DOHH2 (cell line): ENCODE measurements at regions not wholly inside any gene's neighbourhood (a gene's known extent, or its start where the extent isn't known, plus 50 kb on each side); places are given as distances from the start of the nearest gene placed in this dataset.

ENCODE experiments used
- H3F3A ChIP-seq: fragments of 200-600 bp; sonication (generic), shearing (Covaris generic); 2 replicates; pipeline ENCODE4 v1.6.0; 2016; ENCODE audit warnings: antibody characterized with exemption, mild to moderate bottlenecking; ENCODE audit not compliant: control insufficient read depth, insufficient read depth
- H3K27ac ChIP-seq: fragments of 200-600 bp; sonication (generic); 2 replicates; pipeline ENCODE4 v1.5.1; 2014; ENCODE audit warnings: low read depth, mild to moderate bottlenecking, low read length, moderate library complexity
- H3K27me3 ChIP-seq: fragments of 200-600 bp; sonication (generic); 2 replicates; pipeline ENCODE4 v1.6.1; 2014; ENCODE audit warnings: mild to moderate bottlenecking, low read length, mixed read lengths; ENCODE audit not compliant: control insufficient read depth
- H3K36me3 ChIP-seq: fragments of 200-600 bp; sonication (generic); 2 replicates; pipeline ENCODE4 v1.6.1; 2014; ENCODE audit warnings: mild to moderate bottlenecking, low read length, moderate library complexity, mixed read lengths; ENCODE audit not compliant: control insufficient read depth
- H3K4me1 ChIP-seq: fragments of 200-600 bp; sonication (generic); 2 replicates; pipeline ENCODE4 v1.6.1; 2014; ENCODE audit warnings: mild to moderate bottlenecking, low read length, mixed read lengths; ENCODE audit not compliant: control insufficient read depth
- H3K4me2 ChIP-seq: fragments of 200-600 bp; sonication (generic); 2 replicates; pipeline ENCODE4 v1.6.0; 2014; ENCODE audit warnings: mild to moderate bottlenecking, low read length, moderate library complexity
- H3K4me3 ChIP-seq: fragments of 200-600 bp; sonication (generic); 2 replicates; pipeline ENCODE4 v1.5.1; 2014; ENCODE audit warnings: mild to moderate bottlenecking, low read length, mixed read lengths
- H3K79me2 ChIP-seq: fragments of 200-600 bp; sonication (generic); 2 replicates; pipeline ENCODE4 v1.6.1; 2014; ENCODE audit warnings: mild to moderate bottlenecking, low read length, mixed read lengths; ENCODE audit not compliant: control insufficient read depth
- H3K9me2 ChIP-seq: fragments of 200-600 bp; sonication (generic); replicated peaks from 2 replicates; pipeline ENCODE4 v1.6.1; 2014; ENCODE audit warnings: mild to moderate bottlenecking, low read length, mixed read lengths; ENCODE audit not compliant: control insufficient read depth
- H3K9me3 ChIP-seq: fragments of 200-600 bp; sonication (generic); 2 replicates; pipeline ENCODE4 v1.6.1; 2014; ENCODE audit warnings: antibody characterized with exemption, low read length, mixed read lengths; ENCODE audit not compliant: control insufficient read depth, insufficient read depth
- H4K20me1 ChIP-seq: fragments of 200-600 bp; sonication (generic); 2 replicates; pipeline ENCODE4 v1.6.0; 2014; ENCODE audit warnings: low read depth, mild to moderate bottlenecking, antibody characterized with exemption, low read length, moderate library complexity; ENCODE audit not compliant: control insufficient read depth, insufficient read depth
- EZH2phosphoT487 ChIP-seq: fragments of 200-600 bp; sonication (generic); IDR thresholded peaks from 2 replicates; pipeline ENCODE4 v1.6.1; 2017; ENCODE audit warnings: borderline replicate concordance, mild to moderate bottlenecking, antibody characterized with exemption, low read length, moderate library complexity, mixed read lengths
- TF ChIP-seq, protein P1 (sequence below): fragments of 200-600 bp; sonication (generic); IDR thresholded peaks from one replicate; pipeline ENCODE4 v1.5.1; 2014; ENCODE audit warnings: antibody characterized with exemption, mild to moderate bottlenecking, low read depth, low read length; ENCODE audit not compliant: poor library complexity, severe bottlenecking

DNA sequence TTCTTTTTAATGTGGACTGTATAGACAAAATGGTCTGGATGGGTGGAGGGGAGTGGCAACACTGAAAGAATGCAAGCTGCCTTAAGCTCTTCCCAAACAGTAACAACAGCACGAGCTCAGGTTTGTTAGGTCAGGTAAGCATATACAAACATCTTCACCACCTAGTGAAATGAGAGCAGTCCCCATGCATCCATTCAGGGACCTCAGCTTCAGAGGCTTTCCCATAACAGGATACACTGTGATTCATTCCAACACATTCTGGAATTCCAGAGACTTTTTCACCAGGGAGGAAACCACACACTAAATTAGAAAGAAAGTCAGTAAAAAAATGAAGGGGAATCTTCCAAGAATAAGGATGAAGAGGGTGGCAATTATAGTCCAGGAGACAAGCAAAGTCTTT is 50.4 kb upstream of the BZW1 start:
- no peaks in the 10 kb centered on the region for H3K36me3 ChIP-seq
- H3K9me3 ChIP-seq, result no peaks in the 10 kb centered on the region
- H3K4me3 ChIP-seq, result no peak overlapping the region
- H3K4me2 ChIP-seq, result no peak overlapping the region
- no peaks in the 10 kb centered on the region for H3K9me2 ChIP-seq
- H4K20me1 ChIP-seq, result no peaks in the 10 kb centered on the region
- H3F3A ChIP-seq, result no peaks in the 10 kb centered on the region
- TF ChIP-seq, protein P1, sequence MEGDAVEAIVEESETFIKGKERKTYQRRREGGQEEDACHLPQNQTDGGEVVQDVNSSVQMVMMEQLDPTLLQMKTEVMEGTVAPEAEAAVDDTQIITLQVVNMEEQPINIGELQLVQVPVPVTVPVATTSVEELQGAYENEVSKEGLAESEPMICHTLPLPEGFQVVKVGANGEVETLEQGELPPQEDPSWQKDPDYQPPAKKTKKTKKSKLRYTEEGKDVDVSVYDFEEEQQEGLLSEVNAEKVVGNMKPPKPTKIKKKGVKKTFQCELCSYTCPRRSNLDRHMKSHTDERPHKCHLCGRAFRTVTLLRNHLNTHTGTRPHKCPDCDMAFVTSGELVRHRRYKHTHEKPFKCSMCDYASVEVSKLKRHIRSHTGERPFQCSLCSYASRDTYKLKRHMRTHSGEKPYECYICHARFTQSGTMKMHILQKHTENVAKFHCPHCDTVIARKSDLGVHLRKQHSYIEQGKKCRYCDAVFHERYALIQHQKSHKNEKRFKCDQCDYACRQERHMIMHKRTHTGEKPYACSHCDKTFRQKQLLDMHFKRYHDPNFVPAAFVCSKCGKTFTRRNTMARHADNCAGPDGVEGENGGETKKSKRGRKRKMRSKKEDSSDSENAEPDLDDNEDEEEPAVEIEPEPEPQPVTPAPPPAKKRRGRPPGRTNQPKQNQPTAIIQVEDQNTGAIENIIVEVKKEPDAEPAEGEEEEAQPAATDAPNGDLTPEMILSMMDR, result no peak
- no peak for TF ChIP-seq EZH2phosphoT487
- no peaks in the 10 kb centered on the region for H3K4me1 ChIP-seq
- no peak overlapping the region for H3K27ac ChIP-seq
- peaks cover 11% of the 10 kb centered on the region for H3K27me3 ChIP-seq
- H3K79me2 ChIP-seq, result no peaks in the 10 kb centered on the region
